ENCODE measurements at regions not wholly inside any gene's neighbourhood (a gene's known extent, or its start where the extent isn't known, plus 50 kb on each side); places are given as distances from the start of the nearest gene placed in this dataset.

GRCh38 chr3:16122661-16123060 lies 51.8 kb upstream of the GALNT15 start:
- no peak for TF ChIP-seq ZFX (IDR thresholded peaks at IDR 0.05; ENCODE audit: borderline replicate concordance)
- no peak for TF ChIP-seq CTCF (IDR thresholded peaks at IDR 0.05)
- H3K27ac ChIP-seq = no peak overlapping the region

GRCh38 chr3:16124636-16125035 lies 49.8 kb upstream of the GALNT15 start:
- no peak overlapping the region for H3K27ac ChIP-seq
- TF ChIP-seq CTCF (IDR thresholded peaks at IDR 0.05) (no peak), ZFX (IDR thresholded peaks at IDR 0.05; ENCODE audit: borderline replicate concordance) (no peak)

Measured in 22Rv1 (cell line).